GM19455 (cell line): ENCODE measurements at regions not wholly inside any gene's neighbourhood (a gene's known extent, or its start where the extent isn't known, plus 50 kb on each side); places are given as distances from the start of the nearest gene placed in this dataset.
"Not testable (repeated sequence)": the region's sequence is repeated elsewhere in the genome, so short reads cannot be mapped to it uniquely, and the experiment has no call there.

ENCODE experiments used
- ATAC-seq: cut with Tn5 transposase; IDR thresholded peaks from one replicate; pipeline ENCODE4 v1.9.1; 2021; ENCODE audit not compliant: unreplicated experiment

- ATAC-seq, result no peak
Observed at GRCh38 chr4:116688536-116688935, 396.8 kb downstream of the TRAM1L1 start.

- ATAC-seq, result no peak
Observed at GRCh38 chr4:116668190-116668589, 417.2 kb downstream of the TRAM1L1 start.

DNA sequence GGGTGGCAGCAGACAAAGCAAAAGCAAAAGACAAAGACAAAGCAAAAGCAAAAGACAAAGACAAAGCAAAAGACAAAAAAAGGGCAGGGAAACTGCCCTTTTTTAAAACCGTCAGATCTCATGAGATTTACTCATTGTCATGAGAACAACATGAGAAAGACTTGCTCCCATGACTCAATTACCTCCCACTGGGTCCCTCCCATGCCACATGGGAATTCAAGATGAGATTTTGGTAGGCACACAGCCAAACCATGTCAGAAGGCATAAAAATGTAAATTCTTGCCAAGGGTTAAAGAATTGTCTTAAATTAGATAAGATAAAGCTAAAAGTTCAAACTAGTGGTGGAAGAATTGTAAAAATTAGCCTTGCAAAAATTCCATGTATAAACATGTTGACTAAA lies 419.7 kb downstream of the TRAM1L1 start:
- ATAC-seq, result no peak

DNA sequence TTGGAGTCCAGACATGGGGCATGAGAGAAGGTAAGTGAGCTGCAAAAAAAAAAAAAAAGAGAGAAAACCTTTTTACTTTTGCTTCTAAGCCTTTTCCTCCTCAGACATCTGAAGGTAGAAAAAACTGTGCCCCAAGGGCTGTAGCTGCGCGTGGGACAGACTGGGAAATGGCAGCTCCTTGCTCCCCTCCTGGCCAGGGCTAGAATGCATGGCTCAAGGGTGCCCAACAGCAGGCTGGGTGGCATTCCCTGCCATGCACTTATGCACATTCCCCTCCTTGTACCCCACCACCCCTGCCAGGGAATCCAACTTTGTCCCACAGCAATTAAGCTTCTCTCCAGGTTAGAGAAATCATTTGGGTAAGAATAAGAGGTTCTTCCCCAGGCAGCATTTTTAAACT lies 421.2 kb downstream of the TRAM1L1 start:
- ATAC-seq, result no peak

DNA sequence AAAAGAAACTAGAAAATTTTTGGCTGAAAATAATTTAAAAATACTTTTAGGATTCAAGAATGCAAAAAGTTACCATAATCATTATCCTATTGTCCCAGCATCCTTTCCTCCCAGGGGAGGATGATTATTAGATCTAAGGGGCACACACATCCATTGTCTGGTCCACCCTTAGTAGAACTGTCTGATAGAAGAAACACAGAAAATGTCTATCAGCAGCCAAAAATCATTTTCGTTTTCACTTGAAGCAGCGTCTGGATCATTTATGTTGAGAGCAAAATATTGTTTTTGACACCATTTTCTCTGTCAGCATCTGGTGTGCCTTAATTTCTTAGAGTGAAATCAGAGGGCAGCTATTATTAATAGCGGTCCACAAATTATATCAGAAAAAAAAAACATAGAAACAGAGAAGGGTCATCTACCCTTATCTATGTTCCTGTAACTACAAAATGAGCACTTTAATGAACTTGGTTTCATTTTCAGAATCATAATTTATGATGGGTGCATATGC lies 446.3 kb downstream of the TRAM1L1 start:
- ATAC-seq, result no peak

GRCh38 chr4:116638592-116638991 lies 446.8 kb downstream of the TRAM1L1 start:
- no peak for ATAC-seq

DNA sequence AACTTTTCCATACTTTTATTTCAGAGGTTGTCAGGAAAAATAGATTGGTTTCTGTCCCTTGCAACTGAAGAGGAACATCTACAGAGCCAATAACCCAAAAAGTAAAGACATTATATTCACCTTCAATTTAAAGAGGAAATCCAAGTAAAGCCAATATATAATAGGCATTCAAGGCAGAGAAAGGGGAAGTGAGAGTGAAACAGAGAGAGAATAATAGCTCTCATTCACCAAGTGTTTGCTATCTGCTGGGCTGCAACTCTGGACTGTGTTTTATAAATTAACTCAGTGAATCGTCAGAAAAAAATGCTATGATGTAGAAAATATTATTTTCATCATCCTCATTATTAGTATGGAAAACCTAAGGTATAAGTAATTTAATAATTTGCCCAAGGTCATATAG lies 448.5 kb downstream of the TRAM1L1 start:
- ATAC-seq, result peak; percentile 95

DNA sequence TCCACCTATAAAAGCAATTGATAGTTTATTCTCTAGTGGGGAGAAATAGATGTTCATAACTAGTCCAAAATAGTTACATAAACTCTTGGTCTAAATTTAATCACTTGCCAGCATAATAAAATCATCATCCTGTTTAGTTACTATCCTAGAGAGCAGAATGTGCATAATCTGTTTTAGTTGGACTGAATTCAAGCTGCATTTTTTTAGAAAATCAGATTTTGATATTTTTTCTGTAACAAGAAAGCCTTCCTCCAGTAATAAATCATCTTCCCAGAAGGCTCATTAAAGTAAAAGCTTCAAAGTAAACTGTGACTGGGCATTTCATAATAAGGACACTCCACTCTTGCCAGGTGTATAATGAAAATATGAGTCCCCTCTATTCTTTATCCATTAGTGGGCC lies 453.1 kb downstream of the TRAM1L1 start:
- no peak for ATAC-seq

GRCh38 chr4:116628598-116628997 lies 456.8 kb downstream of the TRAM1L1 start:
- ATAC-seq, result no peak

DNA sequence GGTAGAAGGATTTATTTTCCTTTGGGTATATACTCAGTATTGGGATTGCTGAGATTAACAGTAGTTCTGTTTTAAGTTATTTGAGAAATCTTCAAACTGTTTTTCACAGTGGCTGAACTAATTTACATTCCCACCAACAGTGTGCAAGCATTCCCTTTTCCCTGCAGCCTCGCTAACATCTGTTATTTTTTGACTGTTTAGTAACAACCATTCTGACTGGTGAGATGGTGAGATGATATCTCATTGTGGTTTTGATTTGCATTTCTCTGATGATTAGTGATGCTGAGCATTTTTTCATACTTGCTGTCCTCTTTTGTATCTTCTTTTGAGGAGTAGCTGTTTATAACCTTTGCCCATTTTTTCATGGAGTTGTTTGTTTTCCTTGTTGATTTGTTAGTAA lies 457.8 kb downstream of the TRAM1L1 start:
- no peak for ATAC-seq

- not testable (repeated sequence) for ATAC-seq
Observed at GRCh38 chr4:116619508-116619907, 465.9 kb downstream of the TRAM1L1 start.

DNA sequence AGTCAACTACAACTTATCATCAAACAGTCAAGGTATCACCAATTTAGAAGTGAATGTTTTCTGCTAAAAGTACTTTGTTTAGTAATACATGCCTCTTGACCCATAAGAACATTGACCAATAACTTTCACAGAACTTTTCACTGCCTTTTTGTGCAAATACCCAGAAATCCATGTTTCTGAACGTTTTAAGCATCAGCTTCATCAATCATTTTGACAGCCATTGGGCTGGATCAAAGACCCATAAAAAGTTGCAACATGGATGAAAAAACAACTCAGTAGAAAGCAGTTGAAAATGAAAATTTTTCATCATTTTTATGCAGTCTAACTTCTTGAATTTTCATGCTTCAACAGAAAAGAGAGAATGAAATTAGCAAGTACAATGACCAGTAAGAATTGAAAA lies 466.7 kb downstream of the TRAM1L1 start:
- ATAC-seq, result no peak

DNA sequence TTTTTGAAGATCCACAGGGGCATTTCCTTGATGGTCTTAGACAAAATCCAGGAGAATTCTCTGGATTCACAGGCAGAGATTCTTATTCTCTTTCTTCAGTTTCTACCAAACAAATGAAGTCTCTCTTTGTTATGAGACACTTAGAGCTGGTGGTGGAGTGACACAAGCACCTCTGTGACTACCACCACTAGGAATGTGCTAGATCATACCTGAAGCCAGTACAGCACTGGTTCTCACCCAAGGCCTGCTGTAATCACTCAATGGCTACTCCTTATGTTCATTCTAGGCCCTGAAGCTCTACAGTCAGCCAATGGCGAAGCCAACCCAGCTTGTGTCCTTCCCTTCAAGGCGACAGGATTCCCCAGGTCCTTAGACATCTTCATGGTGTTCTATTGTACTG lies 482.3 kb downstream of the TRAM1L1 start:
- no peak for ATAC-seq

- no peak for ATAC-seq
Observed at GRCh38 chr4:116599859-116600258, 485.5 kb downstream of the TRAM1L1 start.

DNA sequence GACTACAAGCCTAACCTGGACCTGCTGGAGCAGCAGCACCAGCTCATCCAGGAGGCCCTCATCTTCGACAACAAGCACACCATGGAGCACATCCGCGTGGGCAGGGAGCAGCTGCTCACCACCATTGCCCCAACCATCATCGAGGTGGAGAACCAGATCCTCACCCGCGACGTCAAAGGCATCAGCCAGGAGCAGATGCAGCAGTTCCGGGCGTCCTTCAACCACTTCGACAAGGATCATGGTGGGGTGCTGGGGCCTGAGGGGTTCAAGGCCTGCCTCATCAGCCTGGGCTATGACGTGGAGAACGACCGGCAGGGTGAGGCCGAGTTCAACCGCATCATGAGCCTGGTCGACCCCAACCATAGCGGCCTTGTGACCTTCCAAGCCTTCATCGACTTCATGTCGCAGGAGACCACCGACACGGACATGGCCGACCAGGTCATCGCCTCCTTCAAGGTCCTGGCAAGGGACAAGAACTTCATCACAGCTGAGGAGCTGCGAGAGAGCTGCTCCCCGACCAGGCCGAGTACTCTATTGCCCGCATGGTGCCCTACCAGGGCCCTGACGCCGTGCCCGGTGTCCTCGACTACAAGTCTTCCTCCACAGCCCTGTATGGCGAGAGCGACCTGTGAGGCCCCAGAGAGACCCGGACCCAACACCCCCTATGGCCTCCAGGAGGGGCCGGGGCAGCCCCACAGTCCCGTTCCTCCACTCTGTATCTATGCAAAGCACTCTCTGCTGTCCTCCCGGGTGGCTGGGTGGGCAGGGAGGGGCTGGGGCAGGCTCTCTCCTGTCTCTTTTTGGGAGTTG lies 486.2 kb downstream of the TRAM1L1 start:
- ATAC-seq, result no peak

- no peak for ATAC-seq
Observed at GRCh38 chr4:116598155-116598979, 487.0 kb downstream of the TRAM1L1 start.

DNA sequence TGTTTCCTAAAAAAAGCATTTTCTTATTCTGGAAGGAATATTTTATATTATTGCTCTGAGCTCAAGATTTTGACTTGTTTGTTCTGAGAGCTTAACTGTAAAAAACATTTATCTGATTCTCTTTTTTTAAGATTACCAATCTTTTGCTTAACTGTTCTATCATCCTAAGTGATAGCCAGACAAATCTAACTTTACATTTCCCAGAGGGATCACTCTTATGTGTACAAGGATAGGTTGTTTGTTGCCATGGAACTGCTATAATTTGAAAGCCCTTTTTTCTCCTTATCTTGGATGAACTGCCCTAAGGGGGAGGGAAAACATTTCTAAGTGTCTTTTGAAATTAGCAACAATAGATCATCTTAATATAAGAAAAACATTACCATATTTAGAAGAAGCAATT lies 494.7 kb downstream of the TRAM1L1 start:
- ATAC-seq, result no peak

GRCh38 chr4:116588783-116589182 lies 496.6 kb downstream of the TRAM1L1 start:
- ATAC-seq, result no peak

DNA sequence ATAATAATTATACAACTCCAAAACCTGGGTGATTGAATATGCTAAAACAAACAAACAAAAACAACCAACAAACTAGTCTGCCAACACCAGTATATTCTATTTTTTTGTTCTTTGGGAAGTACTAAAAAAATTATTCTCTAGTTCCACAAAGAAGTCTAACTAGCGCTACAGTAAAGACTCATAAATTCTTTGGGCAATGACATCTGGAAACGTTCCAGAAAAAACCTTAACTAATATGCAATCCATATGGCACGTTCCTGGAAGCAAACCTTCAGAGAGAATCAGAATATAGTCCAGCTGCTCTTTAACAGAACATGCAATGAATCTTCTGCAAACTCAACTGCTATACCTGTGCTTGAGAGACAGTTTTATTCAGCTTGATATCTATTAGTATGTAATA lies 500.1 kb downstream of the TRAM1L1 start:
- no peak for ATAC-seq

DNA sequence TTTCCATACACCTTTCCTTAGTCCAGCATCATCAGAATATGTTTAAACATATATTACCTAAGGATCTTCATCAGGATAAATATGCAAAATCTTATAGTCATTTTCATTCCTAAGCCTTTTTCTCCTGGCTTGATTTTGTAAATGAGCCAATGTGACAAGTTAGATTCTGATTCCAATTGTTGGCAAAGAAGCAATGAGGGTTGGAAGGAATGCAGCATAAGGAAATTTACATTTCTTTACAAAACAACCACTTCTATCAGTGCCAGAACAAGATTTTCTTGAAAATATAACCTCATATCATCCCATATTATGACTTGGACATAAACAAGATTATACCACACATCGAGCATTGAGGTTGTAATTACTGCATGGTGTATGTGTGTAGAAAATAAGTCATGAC lies 508.1 kb downstream of the TRAM1L1 start:
- ATAC-seq, result no peak

GRCh38 chr4:116573540-116573939 lies 511.8 kb downstream of the TRAM1L1 start:
- ATAC-seq, result no peak

- no peak for ATAC-seq
Observed at GRCh38 chr4:116561768-116562167, 523.6 kb downstream of the TRAM1L1 start.
